GM12892 (cell line): ENCODE measurements at regions not wholly inside any gene's neighbourhood (a gene's known extent, or its start where the extent isn't known, plus 50 kb on each side); places are given as distances from the start of the nearest gene placed in this dataset.

Experiments
- POLR2A ChIP-seq: IDR thresholded peaks from 2 replicates; pipeline ENCODE4 v1.6.1; 2011; ENCODE audit warnings: low read depth, low read length, control low read depth
- POLR2AphosphoS5 ChIP-seq: IDR thresholded peaks from 2 replicates; pipeline ENCODE4 v1.6.1; 2011; ENCODE audit warnings: low read depth, low read length, control low read depth
- TAF1 ChIP-seq: IDR thresholded peaks from 2 replicates; pipeline ENCODE4 v1.6.1; 2011; ENCODE audit warnings: low read depth, mild to moderate bottlenecking, control low read depth, low read length, borderline replicate concordance

- TF ChIP-seq TAF1 (no peak), POLR2AphosphoS5 (no peak), POLR2A (no peak)
These were observed 70.8 kb downstream of the RTP5 start for GRCh38 chr2:241940329-241940728.
